B cell (primary cell): ENCODE measurements at regions not wholly inside any gene's neighbourhood (a gene's known extent, or its start where the extent isn't known, plus 50 kb on each side); places are given as distances from the start of the nearest gene placed in this dataset.
"Not testable (repeated sequence)": the region's sequence is repeated elsewhere in the genome, so short reads cannot be mapped to it uniquely, and the experiment has no call there.

Source experiments
- ATAC-seq: fragments of 200-7000 bp; cut with Tn5 transposase; one replicate; pipeline ENCODE4 v1.10.0; 2021; ENCODE audit warnings: low read depth, mild to moderate bottlenecking, moderate number of reproducible peaks, moderate library complexity
- CTCF ChIA-PET: fragments of 350-600 bp; sonication (Branson Sonifier 250); formaldehyde crosslinking; loops from one replicate; lab custom pipeline; 2021; ENCODE audit warnings: antibody characterized with exemption, inconsistent platforms; lab: Charles Lee
- POLR2A ChIA-PET: fragments of 350-600 bp; sonication (Branson Sonifier 250); formaldehyde crosslinking; loops from one replicate; lab custom pipeline; 2021; ENCODE audit warnings: antibody characterized with exemption; lab: Charles Lee
- DNase-seq: peaks from one replicate; pipeline ENCODE4 v3.0.0; 2013
- H2AFZ ChIP-seq: 2 replicates; pipeline ENCODE4 v1.6.1; 2012; ENCODE audit warnings: mild to moderate bottlenecking, low read depth, low read length; ENCODE audit not compliant: insufficient read depth, poor library complexity, severe bottlenecking
- H3K27ac ChIP-seq, 2 donors: 1 replicate in 1 of 2; 2 replicates in 1 of 2; pipeline ENCODE4 v1.5.1; 2012 to 2013; ENCODE audit warnings: low read length in 2 of 2, mild to moderate bottlenecking in 2 of 2, moderate library complexity in 1 of 2
- H3K27me3 ChIP-seq, 4 experiments: fragments of 200-600 bp in 1 of 4; sonication (generic) in 1 of 4; replicated peaks in 1 of 4; 1 replicate in 2 of 4; 2 replicates in 2 of 4; pipeline versions ENCODE4 v1.6.1 to v1.7.0; 2013 to 2016; ENCODE audit warnings: low read length in 3 of 4, mild to moderate bottlenecking in 2 of 4, mixed read lengths in 1 of 4, moderate library complexity in 1 of 4; ENCODE audit not compliant: insufficient read depth in 4 of 4, control insufficient read depth in 3 of 4; ENCODE audit errors: control extremely low read depth in 1 of 4
- H3K36me3 ChIP-seq, 2 experiments: replicated peaks in 1 of 2; 1 replicate in 1 of 2; 2 replicates in 1 of 2; pipeline versions ENCODE4 v1.6.1 to v1.7.1; 2013; ENCODE audit warnings: low read length in 1 of 2; ENCODE audit not compliant: insufficient read depth in 2 of 2, control insufficient read depth in 1 of 2; ENCODE audit errors: control extremely low read depth in 1 of 2, extremely low read depth in 1 of 2
- H3K4me1 ChIP-seq, 2 donors: fragments of 200-600 bp in 1 of 2; sonication (generic) in 1 of 2; 1 replicate in 1 of 2; 2 replicates in 1 of 2; pipeline versions ENCODE4 v1.5.1 to v1.6.1; 2013 to 2017; ENCODE audit warnings: low read length in 2 of 2; ENCODE audit not compliant: control insufficient read depth in 2 of 2, insufficient read depth in 2 of 2
- H3K4me2 ChIP-seq: replicated peaks from 2 replicates; pipeline ENCODE3; 2012; ENCODE audit warnings: mild to moderate bottlenecking, low read depth, low read length; ENCODE audit not compliant: poor library complexity, severe bottlenecking
- H3K4me3 ChIP-seq, 5 experiments: fragments of 200-600 bp in 1 of 5; sonication (generic) in 1 of 5; 1 replicate in 3 of 5; 2 replicates in 2 of 5; pipeline versions ENCODE4 v1.5.1 to v1.7.0; 2011 to 2016; ENCODE audit warnings: low read length in 4 of 5, mild to moderate bottlenecking in 4 of 5, low read depth in 2 of 5, control low read depth in 1 of 5, moderate library complexity in 1 of 5; ENCODE audit not compliant: insufficient read depth in 1 of 5; ENCODE audit errors: control extremely low read depth in 1 of 5, extremely low read depth in 1 of 5
- H3K79me2 ChIP-seq: fragments of 200-600 bp; sonication (generic); one replicate; pipeline ENCODE4 v1.6.0; 2016; ENCODE audit warnings: low read length; ENCODE audit not compliant: control insufficient read depth, insufficient read depth
- H3K9ac ChIP-seq: fragments of 200-600 bp; sonication (generic); 2 replicates; pipeline ENCODE4 v1.6.1; 2017; ENCODE audit warnings: mild to moderate bottlenecking, low read length, moderate library complexity
- H3K9me3 ChIP-seq, 3 donors: one replicate each; pipeline versions ENCODE4 v1.6.1 to v1.7.1; 2013; ENCODE audit warnings: low read length in 2 of 3; ENCODE audit not compliant: control insufficient read depth in 2 of 3, insufficient read depth in 1 of 3; ENCODE audit errors: control extremely low read depth in 1 of 3
- H4K20me1 ChIP-seq: 2 replicates; pipeline ENCODE4 v1.6.0; 2012; ENCODE audit warnings: mild to moderate bottlenecking, low read length; ENCODE audit not compliant: insufficient read depth, control insufficient read depth, poor library complexity, severe bottlenecking
- H3K27ac Mint-ChIP-seq: one replicate; pipeline ENCODE4 v1.8.0; 2021; ENCODE audit warnings: mixed read lengths
- H3K27me3 Mint-ChIP-seq: one replicate; pipeline ENCODE4 v1.8.0; 2021; ENCODE audit warnings: mixed read lengths
- H3K4me1 Mint-ChIP-seq: one replicate; pipeline ENCODE4 v1.8.0; 2021; ENCODE audit warnings: mixed read lengths
- H3K4me3 Mint-ChIP-seq: one replicate; pipeline ENCODE4 v1.8.0; 2021; ENCODE audit warnings: mixed read lengths
- H3K9me3 Mint-ChIP-seq: one replicate; pipeline ENCODE4 v1.8.0; 2022; ENCODE audit warnings: mixed read lengths; ENCODE audit not compliant: insufficient read depth
- CTCF ChIP-seq: fragments of 200-600 bp; IDR thresholded peaks from one replicate; pipeline ENCODE4 v1.8.0; 2022; ENCODE audit warnings: antibody characterized with exemption, mild to moderate bottlenecking
- EZH2 ChIP-seq: IDR thresholded peaks from 2 replicates; pipeline ENCODE4 v1.6.1; 2012; ENCODE audit warnings: borderline replicate concordance, low read depth, mild to moderate bottlenecking, moderate library complexity, low read length; ENCODE audit not compliant: insufficient read depth, poor library complexity, severe bottlenecking
- WGBS: methylation state at CpG from one replicate; pipeline ENCODE4 v1.1.5; 2013; ENCODE audit warnings: missing lambda C conversion rate; ENCODE audit not compliant: insufficient coverage; 5-methylcytosine and 5-hydroxymethylcytosine counted together
- intact Hi-C: fragments of 100-400 bp; cut with micrococcal nuclease; formaldehyde crosslinking; loops from one replicate; pipeline ENCODE4 v1.10.0; 2022

DNA sequence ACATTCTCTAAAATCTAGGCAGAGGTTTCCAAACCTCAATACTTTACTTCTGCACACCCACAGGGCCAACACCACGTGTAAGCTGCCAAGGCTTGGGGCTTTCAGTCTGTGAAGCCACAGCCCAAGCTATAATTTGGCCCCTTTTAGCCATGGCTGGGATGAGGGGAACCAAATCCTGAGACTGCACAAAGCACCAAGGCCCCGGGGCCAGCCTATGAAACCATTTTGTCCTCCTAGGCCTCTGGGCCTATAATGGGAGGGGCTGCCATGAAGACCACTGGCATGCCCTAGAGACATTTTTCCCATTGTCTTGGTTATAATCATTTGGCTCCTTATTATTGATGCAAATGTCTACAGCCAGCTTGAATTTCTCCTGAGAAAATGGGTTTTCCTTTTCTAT is 513.0 kb upstream of the ADGRB3 start:
- no peaks in the 10 kb centered on the region for H3K27me3 ChIP-seq
- H3K27ac ChIP-seq: no peak overlapping the region
- no peaks in the 10 kb centered on the region for H3K27me3 Mint-ChIP-seq
- H3K4me1 Mint-ChIP-seq: no peaks in the 10 kb centered on the region
- H2AFZ ChIP-seq: no peak overlapping the region
- H4K20me1 ChIP-seq: no peaks in the 10 kb centered on the region
- ChIA-PET POLR2A (no interaction called here), CTCF (no interaction called here)
- no peak overlapping the region for H3K4me2 ChIP-seq
- H3K9me3 ChIP-seq: peaks cover 0 to 12% (median 8%) of the 10 kb centered on the region in 3 donors
- H3K36me3 ChIP-seq: no peaks in the 10 kb centered on the region
- H3K27ac Mint-ChIP-seq: no peak overlapping the region
- TF ChIP-seq CTCF (no peak), EZH2 (no peak)
- ATAC-seq (no peak), DNase-seq (no peak)
- intact Hi-C loops: no loop called here
- no peak overlapping the region for H3K4me3 ChIP-seq
- H3K9me3 Mint-ChIP-seq: peaks cover 15% of the 10 kb centered on the region
- no peak overlapping the region for H3K9ac ChIP-seq
- H3K4me1 ChIP-seq: no peaks in the 10 kb centered on the region
- H3K79me2 ChIP-seq: no peaks in the 10 kb centered on the region
- no CpG with 5 or more reads among the region's 2 CpGs for WGBS
- H3K4me3 Mint-ChIP-seq: no peak overlapping the region

DNA sequence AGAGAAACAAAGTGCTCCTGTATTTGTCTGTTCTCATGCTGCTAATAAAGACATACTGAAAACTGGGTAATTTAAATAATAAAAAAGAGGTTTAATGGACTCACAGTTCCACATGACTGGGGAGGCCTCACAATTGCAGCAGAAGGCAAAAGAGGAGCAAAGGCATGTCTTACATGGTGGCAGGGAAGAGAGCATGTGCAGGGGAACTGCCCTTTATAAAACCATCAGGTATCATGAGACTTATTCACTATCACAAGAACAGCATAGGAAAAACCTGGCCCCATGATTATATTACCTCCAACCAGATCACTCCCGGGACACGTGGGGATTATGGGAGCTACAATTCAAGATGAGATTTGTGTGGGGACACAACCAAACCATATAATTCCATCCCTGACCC is 514.1 kb upstream of the ADGRB3 start:
- H3K79me2 ChIP-seq, ATAC-seq, H3K27me3 Mint-ChIP-seq, H3K4me1 ChIP-seq, DNase-seq, H3K27ac Mint-ChIP-seq, H3K27ac ChIP-seq, CTCF ChIA-PET, H3K36me3 ChIP-seq, H3K9ac ChIP-seq, H4K20me1 ChIP-seq, H2AFZ ChIP-seq, H3K4me1 Mint-ChIP-seq, intact Hi-C loops, H3K4me3 ChIP-seq, H3K27me3 ChIP-seq, H3K4me3 Mint-ChIP-seq, H3K4me2 ChIP-seq, POLR2A ChIA-PET: not testable (repeated sequence)
- H3K9me3 ChIP-seq: peaks cover 0 to 12% (median 8%) of the 10 kb centered on the region in 3 donors
- WGBS: no CpG with 5 or more reads among the region's 2 CpGs
- H3K9me3 Mint-ChIP-seq: peaks cover 16% of the 10 kb centered on the region
